DND-41 (cell line): ENCODE measurements at regions not wholly inside any gene's neighbourhood (a gene's known extent, or its start where the extent isn't known, plus 50 kb on each side); places are given as distances from the start of the nearest gene placed in this dataset.

ENCODE experiments used
- ATAC-seq: fragments of 200-7000 bp; cut with Tn5 transposase; 3 replicates; pipeline ENCODE4 v1.9.1; 2021; ENCODE audit warnings: low read depth; ENCODE audit not compliant: insufficient read depth
- DNase-seq: peaks from one replicate; pipeline ENCODE4 v3.0.0-alpha.2; 2020
- H2AFZ ChIP-seq: 2 replicates; pipeline ENCODE4 v1.6.0; 2012; ENCODE audit warnings: low read depth, low read length
- H3K27ac ChIP-seq: 2 replicates; pipeline ENCODE4 v1.5.1; 2012; ENCODE audit warnings: low read length, inconsistent platforms
- H3K27me3 ChIP-seq: fragments of 200-600 bp; sonication (generic); 2 replicates; pipeline ENCODE4 v1.6.0; 2012; ENCODE audit warnings: low read length, mild to moderate bottlenecking, inconsistent platforms; ENCODE audit not compliant: insufficient read depth, poor library complexity
- H3K36me3 ChIP-seq: 2 replicates; pipeline ENCODE4 v1.5.1; 2012; ENCODE audit warnings: low read length, inconsistent platforms; ENCODE audit not compliant: insufficient read depth
- H3K4me1 ChIP-seq: 2 replicates; pipeline ENCODE4 v1.5.1; 2012; ENCODE audit warnings: mild to moderate bottlenecking, low read length; ENCODE audit not compliant: insufficient read depth
- H3K4me2 ChIP-seq: 2 replicates; pipeline ENCODE4 v1.6.0; 2012; ENCODE audit warnings: mild to moderate bottlenecking, moderate library complexity, low read length, inconsistent platforms; ENCODE audit not compliant: insufficient read depth
- H3K4me3 ChIP-seq, 2 experiments: fragments of 200-600 bp in 1 of 2; shearing (Covaris generic) in 1 of 2; 2 replicates each; pipeline ENCODE4 v1.5.1; 2012 to 2016; ENCODE audit warnings: inconsistent platforms in 2 of 2, low read length in 2 of 2, mild to moderate bottlenecking in 2 of 2, low read depth in 1 of 2, moderate library complexity in 1 of 2
- H3K79me2 ChIP-seq: 2 replicates; pipeline ENCODE4 v1.6.0; 2012; ENCODE audit warnings: low read length, inconsistent platforms; ENCODE audit not compliant: insufficient read depth
- H3K9ac ChIP-seq: 2 replicates; pipeline ENCODE4 v1.6.0; 2012; ENCODE audit warnings: low read depth, mild to moderate bottlenecking, inconsistent platforms, low read length, moderate library complexity
- H3K9me3 ChIP-seq: 2 replicates; pipeline ENCODE4 v1.5.1; 2012; ENCODE audit warnings: low read length, moderate library complexity, mild to moderate bottlenecking, inconsistent platforms; ENCODE audit not compliant: insufficient read depth, severe bottlenecking
- H4K20me1 ChIP-seq: 2 replicates; pipeline ENCODE4 v1.6.0; 2012; ENCODE audit warnings: low read length; ENCODE audit not compliant: insufficient read depth
- EZH2 ChIP-seq: IDR thresholded peaks from 3 replicates; pipeline ENCODE4 v1.6.1; 2012; ENCODE audit warnings: borderline replicate concordance, low read depth, mild to moderate bottlenecking, moderate library complexity, low read length, inconsistent platforms; ENCODE audit not compliant: severe bottlenecking
- TF ChIP-seq, protein P1 (sequence below): IDR thresholded peaks from 2 replicates; pipeline ENCODE4 v1.5.1; 2012; ENCODE audit warnings: borderline replicate concordance, low read length, moderate library complexity, mild to moderate bottlenecking; ENCODE audit not compliant: poor library complexity, severe bottlenecking; ENCODE audit errors: extremely low read depth

DNA sequence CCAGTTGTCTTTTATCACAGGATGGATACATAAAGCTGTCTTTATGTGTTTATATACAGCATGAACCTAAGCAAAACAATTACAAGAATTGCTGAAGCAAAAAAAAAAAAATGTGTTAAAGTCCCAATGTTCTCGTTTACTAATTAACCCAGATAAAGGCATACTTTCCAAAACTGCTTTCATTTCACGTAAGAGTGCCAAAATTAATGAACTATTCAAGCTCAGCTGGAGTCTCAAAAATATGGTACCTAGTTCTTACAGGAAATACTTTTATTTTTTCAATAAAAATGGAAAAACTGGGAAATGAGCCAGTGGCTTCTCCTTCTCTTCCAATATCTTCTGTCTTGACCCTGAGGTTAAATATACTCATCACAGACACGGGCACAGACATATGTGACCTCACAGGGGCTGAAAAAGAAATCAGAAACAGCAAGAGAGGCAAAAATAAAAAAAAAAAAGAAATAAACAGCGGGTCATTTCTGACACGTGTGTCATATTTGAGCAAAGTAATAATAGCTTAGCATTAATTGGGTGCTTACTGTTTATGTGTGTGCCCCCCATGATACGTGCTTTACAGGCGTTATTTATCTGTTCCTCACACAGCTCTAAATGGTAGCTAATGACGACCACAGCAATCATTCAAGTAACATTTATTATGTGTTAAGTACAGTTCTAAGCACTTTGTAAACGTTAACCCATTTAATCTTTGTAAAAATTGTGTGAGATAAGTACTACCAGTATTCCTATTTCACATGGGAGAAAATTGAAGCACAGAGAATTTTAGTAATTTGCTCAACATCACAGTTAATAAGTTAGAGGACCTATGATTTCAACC lies 158.0 kb upstream of the MMADHC start:
- Histone ChIP-seq H3K4me2 (no peak overlapping the region), H3K79me2 (no peaks in the 10 kb centered on the region), H3K4me1 (no peaks in the 10 kb centered on the region), H2AFZ (no peak overlapping the region), H3K27ac (no peak overlapping the region), H4K20me1 (no peaks in the 10 kb centered on the region), H3K27me3 (no peaks in the 10 kb centered on the region), H3K9ac (no peak overlapping the region), H3K36me3 (no peaks in the 10 kb centered on the region), H3K4me3 (no peak overlapping the region), H3K9me3 (no peaks in the 10 kb centered on the region)
- ATAC-seq (no peak), DNase-seq (no peak)
- TF ChIP-seq, protein P1, sequence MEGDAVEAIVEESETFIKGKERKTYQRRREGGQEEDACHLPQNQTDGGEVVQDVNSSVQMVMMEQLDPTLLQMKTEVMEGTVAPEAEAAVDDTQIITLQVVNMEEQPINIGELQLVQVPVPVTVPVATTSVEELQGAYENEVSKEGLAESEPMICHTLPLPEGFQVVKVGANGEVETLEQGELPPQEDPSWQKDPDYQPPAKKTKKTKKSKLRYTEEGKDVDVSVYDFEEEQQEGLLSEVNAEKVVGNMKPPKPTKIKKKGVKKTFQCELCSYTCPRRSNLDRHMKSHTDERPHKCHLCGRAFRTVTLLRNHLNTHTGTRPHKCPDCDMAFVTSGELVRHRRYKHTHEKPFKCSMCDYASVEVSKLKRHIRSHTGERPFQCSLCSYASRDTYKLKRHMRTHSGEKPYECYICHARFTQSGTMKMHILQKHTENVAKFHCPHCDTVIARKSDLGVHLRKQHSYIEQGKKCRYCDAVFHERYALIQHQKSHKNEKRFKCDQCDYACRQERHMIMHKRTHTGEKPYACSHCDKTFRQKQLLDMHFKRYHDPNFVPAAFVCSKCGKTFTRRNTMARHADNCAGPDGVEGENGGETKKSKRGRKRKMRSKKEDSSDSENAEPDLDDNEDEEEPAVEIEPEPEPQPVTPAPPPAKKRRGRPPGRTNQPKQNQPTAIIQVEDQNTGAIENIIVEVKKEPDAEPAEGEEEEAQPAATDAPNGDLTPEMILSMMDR, result no peak
- no peak for TF ChIP-seq EZH2

- ATAC-seq, result no peak
Observed at GRCh38 chr2:149744865-149745264, 157.3 kb upstream of the MMADHC start.

GRCh38 chr2:149743842-149744448 lies 156.4 kb upstream of the MMADHC start:
- no peaks in the 10 kb centered on the region for H3K79me2 ChIP-seq
- no peaks in the 10 kb centered on the region for H4K20me1 ChIP-seq
- H3K36me3 ChIP-seq, result no peaks in the 10 kb centered on the region
- no peaks in the 10 kb centered on the region for H3K4me1 ChIP-seq
- H3K4me2 ChIP-seq, result no peak overlapping the region
- H3K27me3 ChIP-seq, result no peaks in the 10 kb centered on the region
- no peak for ATAC-seq
- no peak overlapping the region for H3K4me3 ChIP-seq
- no peak overlapping the region for H3K27ac ChIP-seq
- no peak overlapping the region for H3K9ac ChIP-seq
- no peak overlapping the region for H2AFZ ChIP-seq
- H3K9me3 ChIP-seq, result no peaks in the 10 kb centered on the region
- no peak for DNase-seq
- TF ChIP-seq EZH2, result no peak
- TF ChIP-seq, protein P1, result no peak

More at GRCh38 chr2:149744865-149745264, 157.3 kb upstream of the MMADHC start:
- H3K36me3 ChIP-seq, result no peaks in the 10 kb centered on the region
- H3K27me3 ChIP-seq, result no peaks in the 10 kb centered on the region
- no peaks in the 10 kb centered on the region for H3K9me3 ChIP-seq
- TF ChIP-seq EZH2, result no peak
- TF ChIP-seq, protein P1, result no peak
- H3K79me2 ChIP-seq, result no peaks in the 10 kb centered on the region
- H4K20me1 ChIP-seq, result no peaks in the 10 kb centered on the region
- H3K4me3 ChIP-seq, result no peak overlapping the region
- no peak for DNase-seq
- H3K27ac ChIP-seq, result no peak overlapping the region
- H3K4me1 ChIP-seq, result no peaks in the 10 kb centered on the region
- no peak overlapping the region for H2AFZ ChIP-seq
- no peak overlapping the region for H3K9ac ChIP-seq
- H3K4me2 ChIP-seq, result no peak overlapping the region
